GM12878 (cell line): ENCODE measurements at regions not wholly inside any gene's neighbourhood (a gene's known extent, or its start where the extent isn't known, plus 50 kb on each side); places are given as distances from the start of the nearest gene placed in this dataset.

Source experiments
- CREB1 ChIP-seq: IDR thresholded peaks from 2 replicates; pipeline ENCODE4 v1.6.1; 2012; ENCODE audit warnings: low read depth, mild to moderate bottlenecking, inconsistent platforms
- CTCF ChIP-seq, 3 experiments: IDR thresholded peaks in 2 of 3; conservative IDR thresholded peaks in 1 of 3; 2 replicates each; pipeline ENCODE4 v1.5.1; 2011; ENCODE audit warnings: low read depth in 3 of 3, low read length in 3 of 3, mild to moderate bottlenecking in 3 of 3, control low read depth in 2 of 3, moderate library complexity in 2 of 3, inconsistent platforms in 1 of 3, mixed read lengths in 1 of 3; ENCODE audit not compliant: control insufficient read depth in 2 of 3, insufficient read depth in 1 of 3; ENCODE audit errors: extremely low read depth in 1 of 3
- EP300 ChIP-seq, 2 experiments: fragments of 150-350 bp in 1 of 2; IDR thresholded peaks; 2 replicates each; pipeline ENCODE4 v1.6.1; 2011 to 2012; ENCODE audit warnings: low read depth in 2 of 2, low read length in 2 of 2, borderline replicate concordance in 1 of 2, improper control_type of control experiment in 1 of 2, inconsistent platforms in 1 of 2; ENCODE audit not compliant: control insufficient read depth in 1 of 2
- ETV6 ChIP-seq, 2 experiments: fragments of 450-650 bp in 1 of 2; IDR thresholded peaks in 1 of 2; conservative IDR thresholded peaks in 1 of 2; 2 replicates each; pipeline ENCODE4 v1.6.1; 2014; ENCODE audit warnings: antibody characterized with exemption in 1 of 2, borderline replicate concordance in 1 of 2, low read depth in 1 of 2, mild to moderate bottlenecking in 1 of 2, moderate library complexity in 1 of 2
- EZH2 ChIP-seq: IDR thresholded peaks from 2 replicates; pipeline ENCODE4 v1.6.1; 2012; ENCODE audit warnings: low read depth, mild to moderate bottlenecking, control low read depth, inconsistent platforms, low read length, borderline replicate concordance; ENCODE audit not compliant: control insufficient read depth
- FOS ChIP-seq: IDR thresholded peaks from 3 replicates; pipeline ENCODE4 v1.6.1; 2011; ENCODE audit warnings: borderline replicate concordance; ENCODE audit not compliant: insufficient read length; ENCODE audit errors: extremely low read depth
- IKZF2 ChIP-seq, 2 experiments: fragments of 450-650 bp; IDR thresholded peaks; 2 replicates each; pipeline ENCODE4 v1.6.1; 2017; ENCODE audit warnings: mild to moderate bottlenecking in 2 of 2, moderate library complexity in 2 of 2
- KLF5 ChIP-seq: fragments of 450-650 bp; IDR thresholded peaks from 2 replicates; pipeline ENCODE4 v1.6.1; 2014; ENCODE audit warnings: mild to moderate bottlenecking; ENCODE audit not compliant: partially characterized antibody
- MTA3 ChIP-seq: IDR thresholded peaks from 2 replicates; pipeline ENCODE4 v1.6.1; 2012; ENCODE audit warnings: low read length, inconsistent platforms, borderline replicate concordance
- PML ChIP-seq: IDR thresholded peaks from 2 replicates; pipeline ENCODE4 v1.6.1; 2012; ENCODE audit warnings: low read length, inconsistent platforms
- POLR2AphosphoS5 ChIP-seq: IDR thresholded peaks from 2 replicates; pipeline ENCODE4 v1.6.1; 2011; ENCODE audit warnings: mild to moderate bottlenecking, low read length, inconsistent platforms
- RCOR1 ChIP-seq: conservative IDR thresholded peaks from 2 replicates; pipeline ENCODE4 v1.6.1; 2012; ENCODE audit warnings: low read depth, low read length, improper control_type of control experiment
- RELB ChIP-seq: fragments of 450-650 bp; IDR thresholded peaks from 2 replicates; pipeline ENCODE4 v1.6.1; 2017; ENCODE audit warnings: low read depth, mild to moderate bottlenecking, moderate library complexity
- RUNX3 ChIP-seq: IDR thresholded peaks from 2 replicates; pipeline ENCODE4 v1.6.1; 2012; ENCODE audit warnings: low read length, inconsistent platforms
- SMC3 ChIP-seq: IDR thresholded peaks from 2 replicates; pipeline ENCODE4 v1.6.1; 2011; ENCODE audit warnings: low read length, improper control_type of control experiment, borderline replicate concordance
- YY1 ChIP-seq: IDR thresholded peaks from 2 replicates; pipeline ENCODE4 v1.6.1; 2011; ENCODE audit warnings: low read depth, mild to moderate bottlenecking, low read length
- ZNF622 ChIP-seq: fragments of 450-650 bp; IDR thresholded peaks from 2 replicates; pipeline ENCODE4 v1.6.1; 2017; ENCODE audit warnings: mild to moderate bottlenecking, inconsistent platforms
- ZZZ3 ChIP-seq: IDR thresholded peaks from 2 replicates; pipeline ENCODE4 v1.6.1; 2011; ENCODE audit warnings: low read depth; ENCODE audit not compliant: control insufficient read depth, insufficient read length
- TF ChIP-seq, protein P1 (sequence below): fragments of 450-650 bp; IDR thresholded peaks from 2 replicates; pipeline ENCODE4 v1.6.1; 2017; ENCODE audit warnings: borderline replicate concordance
- TF ChIP-seq, protein P2 (sequence below): IDR thresholded peaks from 2 replicates; pipeline ENCODE4 v1.6.1; 2012; ENCODE audit warnings: low read length, inconsistent platforms

DNA sequence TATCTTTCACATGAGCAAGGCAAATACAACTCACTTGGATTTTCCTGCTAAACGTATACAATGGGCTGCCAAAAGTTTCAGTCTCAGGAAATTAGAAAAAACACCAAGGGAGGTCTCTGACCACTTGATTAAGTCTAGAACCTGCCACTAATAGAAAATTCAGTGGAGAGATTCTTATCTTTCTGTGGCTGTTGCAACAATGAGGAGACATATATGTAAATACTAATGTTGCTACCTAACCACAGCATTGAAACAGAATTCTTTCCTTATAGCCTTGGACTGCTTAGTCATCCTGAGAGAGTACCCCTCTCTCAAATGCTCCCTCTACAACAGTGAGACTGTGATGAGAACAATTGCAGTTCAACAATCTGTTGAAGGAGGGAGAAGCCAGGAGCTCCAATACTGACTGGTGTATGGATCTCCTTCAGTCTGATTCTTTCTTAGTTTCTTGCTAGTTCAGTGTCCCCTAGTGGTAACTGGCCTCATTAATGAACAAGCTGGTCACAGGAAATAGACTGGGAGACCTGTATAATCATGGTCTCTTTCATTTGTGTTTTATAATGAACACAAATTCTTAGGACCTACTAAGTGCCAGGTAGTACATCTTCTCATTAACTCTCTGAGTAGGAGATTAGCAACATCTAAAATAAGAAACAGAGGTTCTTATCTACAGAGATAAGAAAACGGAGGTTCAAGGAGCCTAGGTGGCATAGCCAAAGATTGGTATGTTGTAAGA is 164.5 kb downstream of the SLC38A4 start (continued):
- TF ChIP-seq, protein P1, sequence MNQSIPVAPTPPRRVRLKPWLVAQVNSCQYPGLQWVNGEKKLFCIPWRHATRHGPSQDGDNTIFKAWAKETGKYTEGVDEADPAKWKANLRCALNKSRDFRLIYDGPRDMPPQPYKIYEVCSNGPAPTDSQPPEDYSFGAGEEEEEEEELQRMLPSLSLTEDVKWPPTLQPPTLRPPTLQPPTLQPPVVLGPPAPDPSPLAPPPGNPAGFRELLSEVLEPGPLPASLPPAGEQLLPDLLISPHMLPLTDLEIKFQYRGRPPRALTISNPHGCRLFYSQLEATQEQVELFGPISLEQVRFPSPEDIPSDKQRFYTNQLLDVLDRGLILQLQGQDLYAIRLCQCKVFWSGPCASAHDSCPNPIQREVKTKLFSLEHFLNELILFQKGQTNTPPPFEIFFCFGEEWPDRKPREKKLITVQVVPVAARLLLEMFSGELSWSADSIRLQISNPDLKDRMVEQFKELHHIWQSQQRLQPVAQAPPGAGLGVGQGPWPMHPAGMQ, result no peak
- no peak for TF ChIP-seq PML
- TF ChIP-seq EZH2, result no peak
- peak; percentile 90 for TF ChIP-seq SMC3
- no peak for TF ChIP-seq EP300 (IDR thresholded peaks at IDR 0.05; ENCODE audit: borderline replicate concordance in 1 of 2, control insufficient read depth in 1 of 2, low read depth in 2 of 2, low read length in 2 of 2)
- TF ChIP-seq RELB, result no peak
- TF ChIP-seq IKZF2 (IDR thresholded peaks at IDR 0.05), result peak; percentile 25 to 33; a peak in 2 of 4 replicates
- peak; percentile 72 for TF ChIP-seq RUNX3
- peak; percentile 31; the same call in 1 of the 2 replicates for TF ChIP-seq YY1
- TF ChIP-seq KLF5, result no peak
- TF ChIP-seq ZZZ3, result no peak
- TF ChIP-seq, protein P2, sequence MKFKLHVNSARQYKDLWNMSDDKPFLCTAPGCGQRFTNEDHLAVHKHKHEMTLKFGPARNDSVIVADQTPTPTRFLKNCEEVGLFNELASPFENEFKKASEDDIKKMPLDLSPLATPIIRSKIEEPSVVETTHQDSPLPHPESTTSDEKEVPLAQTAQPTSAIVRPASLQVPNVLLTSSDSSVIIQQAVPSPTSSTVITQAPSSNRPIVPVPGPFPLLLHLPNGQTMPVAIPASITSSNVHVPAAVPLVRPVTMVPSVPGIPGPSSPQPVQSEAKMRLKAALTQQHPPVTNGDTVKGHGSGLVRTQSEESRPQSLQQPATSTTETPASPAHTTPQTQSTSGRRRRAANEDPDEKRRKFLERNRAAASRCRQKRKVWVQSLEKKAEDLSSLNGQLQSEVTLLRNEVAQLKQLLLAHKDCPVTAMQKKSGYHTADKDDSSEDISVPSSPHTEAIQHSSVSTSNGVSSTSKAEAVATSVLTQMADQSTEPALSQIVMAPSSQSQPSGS, result no peak
- no peak for TF ChIP-seq POLR2AphosphoS5
- TF ChIP-seq CTCF (IDR thresholded peaks at IDR 0.05 in 2 of 3, conservative IDR thresholded peaks at IDR 0.05 in 1 of 3; ENCODE audit: control insufficient read depth in 2 of 3, extremely low read depth in 1 of 3, insufficient read depth in 1 of 3, low read depth in 3 of 3, low read length in 3 of 3), result peak; percentile 77 to 85 (median 83)
- no peak for TF ChIP-seq CREB1
- TF ChIP-seq ETV6 (conservative IDR thresholded peaks at IDR 0.05 in 1 of 2, IDR thresholded peaks at IDR 0.05 in 1 of 2; ENCODE audit: borderline replicate concordance in 1 of 2, low read depth in 1 of 2), result 0 out of 4 replicates have a peak, but pooled peaks of 1 of the 2 experiments have one; percentile 8
- no peak for TF ChIP-seq MTA3
- no peak for TF ChIP-seq ZNF622
- no peak for TF ChIP-seq RCOR1
- TF ChIP-seq FOS, result no peak
